ENCODE measurements at regions not wholly inside any gene's neighbourhood (a gene's known extent, or its start where the extent isn't known, plus 50 kb on each side); places are given as distances from the start of the nearest gene placed in this dataset.

GRCh38 chr19:31502536-31503170 is 153.4 kb upstream of the TSHZ3 start:
- DNase-seq, result no peak

GRCh38 chr19:31503211-31503610 is 154.0 kb upstream of the TSHZ3 start:
- no peak for DNase-seq

GRCh38 chr19:31504221-31504620 is 155.0 kb upstream of the TSHZ3 start:
- DNase-seq, result no peak

GRCh38 chr19:31505596-31505910 is 156.3 kb upstream of the TSHZ3 start:
- DNase-seq, result no peak

GRCh38 chr19:31506102-31506501 is 156.9 kb upstream of the TSHZ3 start:
- DNase-seq, result no peak

- DNase-seq, result peak; percentile 32
Measured at GRCh38 chr19:31510635-31511034, 161.4 kb upstream of the TSHZ3 start.

- no peak for DNase-seq
Measured at GRCh38 chr19:31511098-31511497, 161.9 kb upstream of the TSHZ3 start.

GRCh38 chr19:31511696-31512095 is 162.5 kb upstream of the TSHZ3 start:
- DNase-seq, result no peak

- DNase-seq, result no peak
Measured at GRCh38 chr19:31512181-31512970, 163.1 kb upstream of the TSHZ3 start.

GRCh38 chr19:31513841-31514240 is 164.6 kb upstream of the TSHZ3 start:
- no peak for DNase-seq

GRCh38 chr19:31515931-31516330 is 166.7 kb upstream of the TSHZ3 start:
- no peak for DNase-seq

- DNase-seq, result no peak
Measured at GRCh38 chr19:31516756-31517155, 167.5 kb upstream of the TSHZ3 start.

GRCh38 chr19:31517224-31518180 is 168.3 kb upstream of the TSHZ3 start:
- no peak for DNase-seq

GRCh38 chr19:31518216-31519020 is 169.2 kb upstream of the TSHZ3 start:
- DNase-seq, result peak; percentile 99

- DNase-seq, result peak; percentile 57
Measured at GRCh38 chr19:31519256-31519655, 170.0 kb upstream of the TSHZ3 start.

- no peak for DNase-seq
Measured at GRCh38 chr19:31519908-31520307, 170.7 kb upstream of the TSHZ3 start.

- no peak for DNase-seq
Measured at GRCh38 chr19:31520633-31521032, 171.4 kb upstream of the TSHZ3 start.

GRCh38 chr19:31525610-31526147 is 176.4 kb upstream of the TSHZ3 start:
- no peak for DNase-seq

- no peak for DNase-seq
Measured at GRCh38 chr19:31527443-31527842, 178.2 kb upstream of the TSHZ3 start.

- DNase-seq, result no peak
Measured at GRCh38 chr19:31528261-31528660, 179.0 kb upstream of the TSHZ3 start.

GRCh38 chr19:31529121-31529520 is 179.9 kb upstream of the TSHZ3 start:
- DNase-seq, result no peak

GRCh38 chr19:31530781-31531180 is 181.5 kb upstream of the TSHZ3 start:
- no peak for DNase-seq
